HCT116 (cell line): ENCODE measurements at regions not wholly inside any gene's neighbourhood (a gene's known extent, or its start where the extent isn't known, plus 50 kb on each side); places are given as distances from the start of the nearest gene placed in this dataset.

Source experiments
- CTCF ChIP-seq, 3 experiments: fragments of 200-600 bp in 1 of 3; sonication (generic) in 1 of 3; IDR thresholded peaks in 2 of 3; conservative IDR thresholded peaks in 1 of 3; 2 replicates each; pipeline ENCODE4 v1.5.1; 2012 to 2017; ENCODE audit warnings: low read depth in 2 of 3, low read length in 2 of 3, antibody characterized with exemption in 1 of 3, borderline replicate concordance in 1 of 3, control low read depth in 1 of 3, mild to moderate bottlenecking in 1 of 3, mixed read lengths in 1 of 3, mixed run types in 1 of 3, moderate library complexity in 1 of 3; ENCODE audit not compliant: insufficient read depth in 1 of 3
- EGR1 ChIP-seq: IDR thresholded peaks from 2 replicates; pipeline ENCODE4 v1.6.1; 2012; ENCODE audit warnings: low read depth
- JUND ChIP-seq: IDR thresholded peaks from 2 replicates; pipeline ENCODE4 v1.6.1; 2012
- POLR2AphosphoS5 ChIP-seq: IDR thresholded peaks from 2 replicates; pipeline ENCODE4 v1.6.1; 2011; ENCODE audit warnings: mild to moderate bottlenecking, low read depth, low read length, moderate library complexity
- RAD21 ChIP-seq: IDR thresholded peaks from 2 replicates; pipeline ENCODE4 v1.6.1; 2012; ENCODE audit warnings: low read depth, mild to moderate bottlenecking
- SIN3A ChIP-seq: IDR thresholded peaks from 2 replicates; pipeline ENCODE4 v1.6.1; 2012; ENCODE audit warnings: low read depth
- TCF7L2 ChIP-seq: IDR thresholded peaks from 2 replicates; pipeline ENCODE4 v1.7.0; 2011; ENCODE audit warnings: borderline replicate concordance, inconsistent platforms; ENCODE audit not compliant: insufficient read depth, insufficient read length; ENCODE audit errors: extremely low read depth
- YY1 ChIP-seq: IDR thresholded peaks from 2 replicates; pipeline ENCODE4 v1.6.1; 2011; ENCODE audit warnings: low read length, low read depth, moderate library complexity, mild to moderate bottlenecking; ENCODE audit not compliant: insufficient replicate concordance; ENCODE audit errors: extremely low read depth
- ZBTB33 ChIP-seq: IDR thresholded peaks from 2 replicates; pipeline ENCODE4 v1.6.1; 2011; ENCODE audit warnings: mild to moderate bottlenecking, low read length, moderate library complexity; ENCODE audit not compliant: insufficient replicate concordance; ENCODE audit errors: extremely low read depth

GRCh38 chr2:100759901-100760300 is 60.0 kb upstream of the NPAS2 start:
- TF ChIP-seq EGR1 = no peak
- no peak for TF ChIP-seq CTCF (IDR thresholded peaks at IDR 0.05 in 2 of 3, conservative IDR thresholded peaks at IDR 0.05 in 1 of 3; ENCODE audit: borderline replicate concordance in 1 of 3, insufficient read depth in 1 of 3, low read depth in 2 of 3, low read length in 2 of 3)
- no peak for TF ChIP-seq ZBTB33
- TF ChIP-seq RAD21 = no peak
- no peak for TF ChIP-seq POLR2AphosphoS5
- TF ChIP-seq YY1 = no peak
- TF ChIP-seq TCF7L2 = no peak
- no peak for TF ChIP-seq JUND
- no peak for TF ChIP-seq SIN3A
